HG03520 (cell line): ENCODE measurements at regions not wholly inside any gene's neighbourhood (a gene's known extent, or its start where the extent isn't known, plus 50 kb on each side); places are given as distances from the start of the nearest gene placed in this dataset.

Source experiments
- ATAC-seq: cut with Tn5 transposase; IDR thresholded peaks from one replicate; pipeline ENCODE4 v1.9.1; 2021; ENCODE audit warnings: mild to moderate bottlenecking, moderate library complexity; ENCODE audit not compliant: unreplicated experiment

DNA sequence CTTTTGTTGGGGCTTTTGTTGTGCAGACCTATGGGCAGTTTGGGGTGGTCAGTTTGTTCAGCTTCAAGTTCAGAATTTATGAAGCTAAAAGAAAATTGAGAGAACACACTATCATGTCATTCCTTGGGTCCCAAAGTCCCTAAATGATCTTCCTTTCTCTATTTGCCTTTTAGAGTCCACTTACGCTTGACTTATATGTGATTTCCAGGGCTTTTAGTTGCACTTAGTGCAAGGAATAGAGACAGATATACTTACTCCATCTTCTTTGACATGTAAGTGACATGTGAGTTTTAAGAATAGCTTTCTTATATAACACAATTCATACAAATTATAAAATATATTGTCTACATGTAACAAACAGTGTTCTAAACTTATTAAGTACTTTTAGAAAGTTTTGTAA lies 660.1 kb upstream of the SLITRK1 start:
- no peak for ATAC-seq

DNA sequence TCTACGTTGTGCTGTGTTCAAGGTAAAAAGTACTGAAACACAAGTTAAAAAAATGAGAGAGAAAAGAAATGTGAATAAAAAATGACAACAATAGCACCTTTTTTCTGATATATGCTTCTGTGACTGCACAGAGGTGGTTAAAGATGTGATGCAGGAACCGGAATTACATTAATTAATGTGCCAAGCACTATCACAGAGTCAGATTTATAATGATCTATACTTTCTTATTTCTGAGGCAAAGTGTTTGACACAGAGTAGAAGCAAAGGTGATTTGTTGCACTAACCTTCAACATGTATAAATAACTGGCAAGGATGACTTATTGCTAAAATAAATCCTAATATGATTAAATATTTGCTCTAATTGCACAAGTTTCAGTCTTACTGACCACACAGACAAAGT lies 654.6 kb upstream of the SLITRK1 start:
- ATAC-seq = no peak

- no peak for ATAC-seq
Measured at GRCh38 chr13:84528408-84529070, 646.3 kb upstream of the SLITRK1 start.

- no peak for ATAC-seq
Measured at GRCh38 chr13:84525865-84526264, 643.6 kb upstream of the SLITRK1 start.

DNA sequence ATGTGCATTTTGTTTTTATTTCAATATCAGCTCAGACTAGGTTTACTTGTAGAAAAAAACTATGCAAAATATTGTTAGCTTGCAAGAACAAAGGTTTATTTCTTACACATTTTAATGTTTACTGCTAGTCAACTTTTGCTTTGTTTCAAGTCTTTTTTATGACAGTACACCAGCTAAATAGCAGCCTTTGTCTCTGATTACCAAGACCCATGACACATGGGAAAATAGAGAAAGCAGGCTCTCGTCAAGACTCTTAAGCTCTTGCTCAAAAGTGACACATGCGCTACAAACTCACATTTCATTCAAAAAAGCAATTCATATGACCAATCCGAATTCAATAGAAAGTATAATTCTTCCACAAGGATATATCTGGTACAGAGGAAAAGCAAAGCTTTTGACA lies 642.3 kb upstream of the SLITRK1 start:
- no peak for ATAC-seq

DNA sequence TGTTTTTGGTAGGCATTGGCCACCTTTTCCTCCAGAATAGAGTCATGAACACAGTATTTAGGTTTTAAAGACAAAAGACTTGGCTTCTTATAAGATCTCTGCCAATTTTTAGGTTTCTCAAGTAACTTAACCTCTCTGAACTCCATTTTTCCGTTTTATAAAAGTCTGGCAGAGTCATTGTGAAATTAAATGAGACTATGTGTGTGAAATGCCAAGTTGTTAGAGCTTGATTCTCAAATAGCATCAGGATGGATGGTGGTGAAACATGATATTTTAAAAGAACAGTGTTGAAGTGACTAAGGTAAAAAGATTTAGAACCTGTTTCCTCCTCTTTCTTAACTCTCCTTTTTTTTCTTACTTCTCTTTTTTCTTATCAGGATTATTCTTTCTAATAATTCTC lies 617.7 kb upstream of the SLITRK1 start:
- no peak for ATAC-seq

GRCh38 chr13:84497613-84498012 lies 615.3 kb upstream of the SLITRK1 start:
- no peak for ATAC-seq

GRCh38 chr13:84491952-84492351 lies 609.7 kb upstream of the SLITRK1 start:
- ATAC-seq = no peak

DNA sequence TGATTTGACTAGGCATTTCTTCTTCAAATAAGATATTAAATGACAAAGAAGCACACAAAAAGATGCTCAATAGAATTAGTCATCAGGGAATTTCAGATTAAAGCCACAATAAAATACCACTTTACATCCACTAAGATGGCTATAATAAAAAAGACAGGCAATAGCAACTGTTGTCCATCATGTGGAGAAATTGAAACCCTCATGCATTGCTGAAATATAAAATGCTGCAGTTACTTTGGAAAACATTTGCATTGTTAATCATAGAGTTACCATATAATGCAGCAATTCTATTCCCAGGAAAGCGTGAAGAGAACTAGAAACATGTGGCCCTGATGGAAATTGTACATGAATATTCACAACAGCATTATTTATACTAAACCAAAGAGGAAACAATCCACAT lies 605.5 kb upstream of the SLITRK1 start:
- no peak for ATAC-seq

DNA sequence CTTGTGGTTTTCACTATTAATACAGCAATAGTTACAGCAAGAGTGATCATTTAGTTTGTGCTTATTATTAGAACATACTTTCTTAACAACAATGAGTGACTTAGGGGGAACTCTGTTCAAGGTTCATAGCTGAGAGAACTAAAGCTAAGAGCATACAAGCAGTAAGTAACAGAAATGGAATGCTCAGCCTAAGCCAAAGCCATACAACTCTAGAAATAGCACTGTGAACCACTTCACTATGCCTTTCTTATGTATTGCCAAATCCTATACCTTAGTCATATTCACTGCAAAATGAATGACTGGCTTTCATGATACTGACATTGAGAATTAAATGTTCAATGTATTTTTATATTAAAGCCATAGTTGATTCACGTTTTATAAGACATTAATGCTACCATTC lies 599.7 kb upstream of the SLITRK1 start:
- no peak for ATAC-seq

DNA sequence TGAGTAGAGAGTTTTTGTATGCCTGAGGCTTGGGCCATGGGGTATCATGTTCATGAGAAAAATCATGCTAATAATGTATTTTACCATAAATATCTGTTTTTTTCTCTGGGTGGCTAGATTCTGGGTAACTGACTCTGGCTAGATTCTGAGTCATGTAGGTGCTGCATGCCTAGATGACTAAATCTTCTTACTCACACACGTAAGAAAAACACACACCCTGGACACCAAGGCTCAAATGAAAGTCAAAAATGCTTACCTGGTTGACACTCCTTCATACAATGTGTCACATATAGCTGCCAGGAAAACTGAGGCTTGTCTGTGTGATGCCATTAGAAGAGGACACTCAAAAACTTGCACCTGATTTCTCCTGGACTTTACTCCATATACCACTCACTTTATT lies 597.4 kb upstream of the SLITRK1 start:
- ATAC-seq = no peak

GRCh38 chr13:84470528-84470927 lies 588.3 kb upstream of the SLITRK1 start:
- ATAC-seq = no peak

DNA sequence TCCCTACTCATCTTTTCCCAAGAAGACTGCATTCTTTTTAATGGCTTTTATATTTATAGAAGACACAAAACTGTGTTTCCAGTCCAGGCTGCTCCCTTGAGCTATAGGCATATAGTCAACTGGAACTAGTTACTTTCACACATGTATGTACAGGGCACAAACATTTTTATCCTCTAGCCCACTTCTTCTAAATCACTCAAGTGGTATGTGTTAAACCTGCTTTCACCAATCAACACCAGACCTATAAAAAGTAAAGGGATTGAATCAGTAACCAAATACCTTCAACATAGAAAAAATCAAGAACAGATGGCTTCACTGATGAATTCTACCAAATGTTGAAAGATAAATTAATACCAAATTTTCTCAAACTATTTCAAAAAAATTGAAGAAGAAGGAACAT lies 584.2 kb upstream of the SLITRK1 start:
- ATAC-seq = no peak

GRCh38 chr13:84460989-84461388 lies 578.7 kb upstream of the SLITRK1 start:
- no peak for ATAC-seq

DNA sequence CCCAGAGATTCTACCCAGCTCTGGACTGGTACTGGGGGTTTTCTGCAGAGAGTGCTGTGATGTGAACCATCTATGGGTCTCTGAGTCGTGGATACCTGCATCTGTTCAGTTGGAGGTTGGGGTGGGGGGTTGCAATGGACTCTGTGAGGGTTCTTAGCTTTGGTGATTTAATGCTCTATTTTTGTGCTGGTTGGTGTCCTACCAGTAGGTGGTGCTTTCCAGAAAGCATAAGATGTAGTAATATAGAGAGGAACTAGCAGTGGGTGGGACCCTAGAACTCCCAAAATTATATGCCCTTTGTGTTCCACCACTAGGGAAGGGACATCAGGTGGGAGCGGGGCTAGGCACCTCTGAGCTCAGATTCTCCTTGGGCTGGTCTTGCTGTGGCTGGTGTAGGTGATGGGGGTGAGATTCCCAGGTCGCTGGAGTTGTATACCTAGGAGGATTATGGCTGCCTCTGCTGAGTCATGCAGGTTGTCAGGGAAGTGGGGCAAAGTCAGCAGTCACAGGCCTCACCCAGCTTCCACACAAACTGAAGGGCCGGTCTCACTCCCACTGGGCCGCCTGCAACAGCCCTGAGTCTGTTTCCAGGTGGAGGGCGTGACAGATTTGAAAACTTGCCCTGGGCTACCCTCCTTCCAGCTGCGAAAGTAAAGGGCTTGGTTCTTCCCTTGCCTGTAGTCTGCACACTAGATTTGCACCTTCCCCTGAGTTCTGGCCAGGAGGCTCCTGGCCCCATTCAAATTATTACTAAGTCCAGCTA lies 573.0 kb upstream of the SLITRK1 start:
- ATAC-seq = no peak

DNA sequence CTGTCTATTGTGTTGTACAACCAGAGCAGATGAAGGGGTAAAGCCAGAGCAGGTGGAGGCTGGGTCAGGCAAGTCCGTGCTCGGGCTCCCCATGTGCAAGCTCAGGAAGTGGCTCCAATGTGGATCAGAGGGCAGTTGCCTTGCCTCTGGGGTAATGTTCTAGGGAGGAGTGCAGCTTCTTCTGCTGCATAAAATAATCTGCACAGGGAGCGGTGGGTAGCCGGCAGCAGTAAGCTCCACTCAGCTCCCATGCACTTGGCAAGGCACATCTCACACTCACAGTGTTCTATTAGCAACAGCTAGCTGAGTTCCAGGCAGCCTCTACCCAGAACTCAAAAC lies 565.3 kb upstream of the SLITRK1 start:
- no peak for ATAC-seq

DNA sequence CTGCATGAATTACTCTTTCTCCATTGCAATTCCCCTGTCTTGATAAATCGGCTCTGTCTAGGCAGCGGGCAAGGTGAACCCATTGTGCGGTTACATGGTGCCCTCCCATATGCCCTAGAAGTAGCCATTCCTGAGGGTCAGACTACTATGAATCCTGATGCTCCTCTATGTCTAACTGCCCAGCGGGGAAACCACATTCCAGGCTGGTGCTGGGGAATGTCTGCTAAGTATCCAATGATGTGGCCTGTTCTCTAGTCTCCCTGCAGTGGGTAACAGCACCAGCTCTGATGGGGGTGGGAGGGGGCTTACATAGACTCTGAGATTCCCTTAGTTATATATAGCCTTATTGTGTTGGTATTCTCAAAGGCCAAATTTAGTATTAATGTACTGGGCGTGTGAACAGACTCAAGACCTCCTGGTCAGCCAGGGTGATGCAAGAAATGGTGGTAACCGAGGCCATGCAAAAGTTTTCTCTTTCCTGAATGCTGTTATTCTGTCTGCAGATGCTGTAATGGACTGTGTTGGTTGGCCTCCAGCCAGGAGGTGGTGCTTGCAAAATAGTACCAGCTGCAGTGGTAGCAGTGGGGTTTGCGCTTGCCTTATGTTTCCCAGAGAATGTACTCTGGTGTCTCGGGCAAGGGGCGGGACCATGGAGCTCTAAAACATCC lies 564.8 kb upstream of the SLITRK1 start:
- ATAC-seq = no peak

GRCh38 chr13:84445776-84446175 lies 563.5 kb upstream of the SLITRK1 start:
- no peak for ATAC-seq

DNA sequence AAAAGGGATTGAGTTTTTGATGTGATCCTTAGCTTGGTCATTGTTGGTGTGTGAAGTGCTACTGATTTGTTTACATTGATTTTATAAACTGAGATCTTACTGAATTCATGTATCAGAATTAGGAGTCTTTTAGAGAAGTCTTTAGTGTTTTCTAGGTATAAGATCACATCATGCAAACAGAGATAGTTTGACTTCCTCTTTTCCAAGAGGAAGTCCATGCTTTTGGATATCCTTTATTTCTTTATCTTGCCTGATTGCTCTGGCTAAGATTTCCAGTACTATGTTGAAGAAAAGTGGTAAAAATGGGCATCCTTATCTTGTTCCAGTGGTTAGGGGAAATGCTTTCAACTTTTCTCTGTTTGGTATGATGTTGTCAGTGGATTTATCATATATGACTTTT lies 561.2 kb upstream of the SLITRK1 start:
- no peak for ATAC-seq

GRCh38 chr13:84439108-84439507 lies 556.8 kb upstream of the SLITRK1 start:
- ATAC-seq = no peak

GRCh38 chr13:84433024-84433423 lies 550.8 kb upstream of the SLITRK1 start:
- ATAC-seq = no peak

DNA sequence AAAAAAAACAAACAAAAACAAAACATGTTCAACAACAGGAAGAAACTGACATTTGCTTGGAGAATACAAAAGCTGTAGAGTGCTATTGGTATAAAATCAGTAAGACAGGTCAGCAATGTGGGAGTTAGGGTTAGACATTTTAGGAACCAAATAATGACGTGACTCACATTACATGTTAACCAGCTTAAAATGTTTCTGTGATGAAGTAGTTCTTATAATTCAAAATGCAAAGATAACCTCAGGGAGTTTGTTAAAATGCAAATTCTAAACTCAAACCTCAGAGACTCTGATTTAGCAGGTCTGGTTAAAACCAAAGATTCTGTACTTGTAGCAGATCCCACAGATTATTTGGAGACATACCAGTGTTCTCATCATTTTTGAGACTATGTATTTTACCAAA lies 549.4 kb upstream of the SLITRK1 start:
- ATAC-seq = no peak
